ENCODE measurements at regions not wholly inside any gene's neighbourhood (a gene's known extent, or its start where the extent isn't known, plus 50 kb on each side); places are given as distances from the start of the nearest gene placed in this dataset.

DNA sequence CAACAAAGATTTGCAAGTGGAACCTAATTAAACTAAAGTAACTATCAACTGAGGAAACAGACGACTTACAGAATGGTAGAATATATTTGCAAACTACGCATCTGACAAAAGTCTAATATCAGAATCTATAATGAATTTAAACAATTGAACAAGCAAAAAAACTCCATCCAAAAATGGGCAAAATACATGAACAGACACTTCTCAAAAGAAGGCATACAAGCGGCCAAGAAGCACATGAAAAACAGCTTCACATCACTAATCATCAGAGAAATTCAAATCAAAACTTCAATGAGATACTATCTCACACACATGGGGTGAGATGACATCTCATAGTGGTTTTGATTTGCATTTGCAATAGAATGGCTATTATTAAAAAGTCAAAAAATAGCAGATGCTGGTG lies 128.6 kb downstream of the POLR2M start:
- ATAC-seq, result no peak
- POLR2A ChIA-PET, result no interaction called here

GRCh38 chr15:57849317-57849716 lies 142.8 kb downstream of the POLR2M start:
- peaks cover 0 to 13% of the 10 kb centered on the region in 2 experiments; a peak in 3 of 5 replicates for H3K27me3 ChIP-seq (ENCODE audit: control insufficient read depth in 1 of 2, insufficient read depth in 2 of 2, low read length in 2 of 2)
- ATAC-seq (no peak), DNase-seq (ENCODE audit: low spot score) (no peak), FAIRE-seq (no peak)
- H2AFZ ChIP-seq (ENCODE audit: low read length), result no peak overlapping the region
- H3K4me1 ChIP-seq (ENCODE audit: insufficient read depth, low read length), result no peaks in the 10 kb centered on the region
- no peaks in the 10 kb centered on the region for H3K36me3 ChIP-seq (replicated peaks in 1 of 2; ENCODE audit: control insufficient read depth in 1 of 2, insufficient read depth in 2 of 2, low read length in 2 of 2)
- H3K9me3 ChIP-seq (ENCODE audit: low read length), result no peaks in the 10 kb centered on the region
- POLR2A ChIA-PET, result no interaction called here
- no peak overlapping the region for H3K27ac ChIP-seq (ENCODE audit: extremely low read length, insufficient read depth, low read length)
- CTCF ChIA-PET (ENCODE audit: low intra/inter-chr PET ratio, low total read pairs), result no interaction called here
- intact Hi-C loops (cut with micrococcal nuclease; ENCODE audit: unreplicated experiment) (no loop called here), in situ Hi-C loops (cut with HindIII; ENCODE audit: extremely low pct_ligation_motif_present, low pct_unique_long_range_greater_than_20kb) (no loop called here)
- H3K4me2 ChIP-seq (ENCODE audit: low read depth, low read length), result no peak overlapping the region
- no peak overlapping the region for H3K4me3 ChIP-seq (replicated peaks in 1 of 3; ENCODE audit: insufficient read depth in 1 of 3, low read depth in 2 of 3, low read length in 3 of 3)
- no peaks in the 10 kb centered on the region; the same call in 1 of the 2 replicates for H4K20me1 ChIP-seq (ENCODE audit: insufficient read depth, low read length)
- 58% methylated on average over 5 of the region's 5 CpGs for WGBS (ENCODE audit: low lambda C conversion rate)
- BruUV-seq (replicated peaks), result no TSS peak
- H3K79me2 ChIP-seq (ENCODE audit: insufficient read depth, low read length), result no peaks in the 10 kb centered on the region
- H3K9ac ChIP-seq (ENCODE audit: insufficient read depth, low read depth, low read length), result no peak overlapping the region
- TF ChIP-seq LBX2 (CRISPR knock-in tag; IDR thresholded peaks at IDR 0.05; ENCODE audit: borderline replicate concordance) (no peak), BRD4 (CRISPR knock-in tag; IDR thresholded peaks at IDR 0.05) (no peak), SNRNP70 (IDR thresholded peaks at IDR 0.05; ENCODE audit: low read depth, low read length) (no peak), ZNF749 (CRISPR knock-in tag; IDR thresholded peaks at IDR 0.05; ENCODE audit: borderline replicate concordance) (no peak), SP4 (CRISPR knock-in tag; IDR thresholded peaks at IDR 0.05) (no peak), ZSCAN12 (CRISPR knock-in tag; IDR thresholded peaks at IDR 0.05) (no peak), KDM1A (CRISPR knock-in tag; IDR thresholded peaks at IDR 0.05) (no peak), ZNF24 (IDR thresholded peaks at IDR 0.05) (no peak), ZHX1 (CRISPR knock-in tag; IDR thresholded peaks at IDR 0.05; ENCODE audit: low read depth) (no peak), ZNF605 (CRISPR knock-in tag; IDR thresholded peaks at IDR 0.05) (no peak)
- TF ChIP-seq, protein P1, sequence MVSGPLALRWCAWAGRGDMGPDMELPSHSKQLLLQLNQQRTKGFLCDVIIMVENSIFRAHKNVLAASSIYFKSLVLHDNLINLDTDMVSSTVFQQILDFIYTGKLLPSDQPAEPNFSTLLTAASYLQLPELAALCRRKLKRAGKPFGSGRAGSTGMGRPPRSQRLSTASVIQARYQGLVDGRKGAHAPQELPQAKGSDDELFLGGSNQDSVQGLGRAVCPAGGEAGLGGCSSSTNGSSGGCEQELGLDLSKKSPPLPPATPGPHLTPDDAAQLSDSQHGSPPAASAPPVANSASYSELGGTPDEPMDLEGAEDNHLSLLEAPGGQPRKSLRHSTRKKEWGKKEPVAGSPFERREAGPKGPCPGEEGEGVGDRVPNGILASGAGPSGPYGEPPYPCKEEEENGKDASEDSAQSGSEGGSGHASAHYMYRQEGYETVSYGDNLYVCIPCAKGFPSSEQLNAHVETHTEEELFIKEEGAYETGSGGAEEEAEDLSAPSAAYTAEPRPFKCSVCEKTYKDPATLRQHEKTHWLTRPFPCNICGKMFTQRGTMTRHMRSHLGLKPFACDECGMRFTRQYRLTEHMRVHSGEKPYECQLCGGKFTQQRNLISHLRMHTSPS (CRISPR knock-in tag; IDR thresholded peaks at IDR 0.05; ENCODE audit: low read depth), result no peak

More for the DNA sequence above, 128.6 kb downstream of the POLR2M start:
- intact Hi-C loops (cut with micrococcal nuclease; ENCODE audit: unreplicated experiment), result no loop called here
- Histone ChIP-seq H4K20me1 (ENCODE audit: insufficient read depth, low read length) (no peaks in the 10 kb centered on the region), H3K4me3 (replicated peaks in 1 of 3; ENCODE audit: insufficient read depth in 1 of 3, low read depth in 2 of 3, low read length in 3 of 3) (no peak overlapping the region), H3K79me2 (ENCODE audit: insufficient read depth, low read length) (no peaks in the 10 kb centered on the region), H2AFZ (ENCODE audit: low read length) (no peak overlapping the region), H3K27ac (ENCODE audit: extremely low read length, insufficient read depth, low read length) (no peak overlapping the region), H3K9me3 (ENCODE audit: low read length) (no peaks in the 10 kb centered on the region), H3K9ac (ENCODE audit: insufficient read depth, low read depth, low read length) (no peak overlapping the region), H3K4me1 (ENCODE audit: insufficient read depth, low read length) (no peaks in the 10 kb centered on the region), H3K36me3 (replicated peaks in 1 of 2; ENCODE audit: control insufficient read depth in 1 of 2, insufficient read depth in 2 of 2, low read length in 2 of 2) (no peaks in the 10 kb centered on the region), H3K27me3 (ENCODE audit: control insufficient read depth in 1 of 2, insufficient read depth in 2 of 2, low read length in 2 of 2) (peaks cover 0 to 3% of the 10 kb centered on the region in 2 experiments; a peak in 1 of 5 replicates), H3K4me2 (ENCODE audit: low read depth, low read length) (no peak overlapping the region)
- in situ Hi-C loops (cut with HindIII; ENCODE audit: extremely low pct_ligation_motif_present, low pct_unique_long_range_greater_than_20kb), result no loop called here
- DNase-seq (ENCODE audit: low spot score) (no peak), FAIRE-seq (no peak)
- TF ChIP-seq ZNF260 (CRISPR knock-in tag; IDR thresholded peaks at IDR 0.05; ENCODE audit: borderline replicate concordance, low read depth), result no peak
- CTCF ChIA-PET (ENCODE audit: low intra/inter-chr PET ratio, low total read pairs), result no interaction called here
- WGBS (ENCODE audit: low lambda C conversion rate), result 14% methylated on average over 3 of the region's 3 CpGs
- BruUV-seq (replicated peaks), result no TSS peak

Data from HepG2 (cell line).